HG02798 (cell line): ENCODE measurements at regions not wholly inside any gene's neighbourhood (a gene's known extent, or its start where the extent isn't known, plus 50 kb on each side); places are given as distances from the start of the nearest gene placed in this dataset.

ENCODE experiments used
- ATAC-seq: cut with Tn5 transposase; IDR thresholded peaks from one replicate; pipeline ENCODE4 v1.9.1; 2021; ENCODE audit warnings: mild to moderate bottlenecking; ENCODE audit not compliant: unreplicated experiment, poor library complexity

- no peak for ATAC-seq
These were observed 108.8 kb upstream of the ZP4 start for GRCh38 chr1:237999426-238000052.

GRCh38 chr1:237998581-237998980, 107.9 kb upstream of the ZP4 start:
- no peak for ATAC-seq

DNA sequence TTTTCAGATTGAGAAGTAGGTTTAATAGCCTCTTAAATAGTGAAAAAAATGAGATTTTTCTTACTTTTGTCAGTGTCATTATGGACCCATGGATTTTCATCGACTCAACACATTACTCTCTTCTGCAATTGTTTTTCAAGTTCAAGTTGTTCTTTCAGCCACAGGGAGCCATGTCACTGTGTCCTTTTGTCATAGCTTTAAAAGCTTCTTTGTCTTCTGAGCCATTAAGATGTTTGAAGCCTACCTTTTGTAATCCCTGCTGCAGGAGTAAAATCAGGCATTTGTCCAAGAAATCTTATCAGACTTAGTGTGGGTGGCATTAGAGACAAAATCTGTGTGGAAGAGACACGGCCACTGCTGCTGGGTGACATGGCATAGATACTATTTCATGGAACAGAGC, 92.8 kb upstream of the ZP4 start:
- no peak for ATAC-seq

- no peak for ATAC-seq
These were observed 90.5 kb upstream of the ZP4 start for GRCh38 chr1:237981223-237981622.

DNA sequence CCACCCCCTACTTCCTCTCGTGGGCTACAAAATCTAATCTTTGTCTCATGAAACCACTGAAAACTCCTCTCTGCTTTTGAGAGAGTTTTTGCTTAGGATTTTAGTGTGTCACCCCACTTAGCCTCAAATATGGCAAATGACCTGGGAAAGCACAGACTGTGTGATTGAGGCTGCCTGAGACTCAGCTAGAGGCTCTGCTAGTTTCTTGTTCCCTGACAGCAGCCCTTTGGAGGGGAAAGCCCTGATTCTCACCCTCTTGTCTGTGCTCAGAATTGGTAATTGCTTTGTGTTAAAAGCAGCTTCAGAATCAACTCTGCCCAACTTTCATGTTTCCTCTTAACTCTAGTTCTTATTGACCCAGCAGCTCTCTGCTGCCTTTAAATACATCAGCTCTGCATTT, 85.6 kb upstream of the ZP4 start:
- no peak for ATAC-seq

DNA sequence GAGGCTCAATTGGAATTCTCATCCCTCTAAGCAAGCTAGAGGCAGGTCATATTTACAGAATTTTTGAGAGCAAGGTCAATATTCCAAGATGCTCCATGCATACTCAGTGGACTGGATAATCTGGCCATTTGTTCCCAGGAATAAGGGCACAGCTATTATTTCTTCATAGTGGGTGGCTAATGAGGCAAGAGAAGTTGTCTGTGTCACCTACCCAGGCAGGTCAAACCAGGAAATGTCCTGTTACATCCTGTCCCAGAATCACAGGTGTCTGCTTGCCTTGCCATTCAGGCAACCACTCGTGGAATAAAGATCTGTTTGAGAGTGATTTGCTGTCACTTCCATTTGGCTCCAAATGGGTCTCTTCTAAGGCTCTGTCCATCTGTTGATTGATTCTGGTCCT, 85.2 kb upstream of the ZP4 start:
- ATAC-seq: no peak

- no peak for ATAC-seq
These were observed 84.7 kb upstream of the ZP4 start for GRCh38 chr1:237975376-237975775.

DNA sequence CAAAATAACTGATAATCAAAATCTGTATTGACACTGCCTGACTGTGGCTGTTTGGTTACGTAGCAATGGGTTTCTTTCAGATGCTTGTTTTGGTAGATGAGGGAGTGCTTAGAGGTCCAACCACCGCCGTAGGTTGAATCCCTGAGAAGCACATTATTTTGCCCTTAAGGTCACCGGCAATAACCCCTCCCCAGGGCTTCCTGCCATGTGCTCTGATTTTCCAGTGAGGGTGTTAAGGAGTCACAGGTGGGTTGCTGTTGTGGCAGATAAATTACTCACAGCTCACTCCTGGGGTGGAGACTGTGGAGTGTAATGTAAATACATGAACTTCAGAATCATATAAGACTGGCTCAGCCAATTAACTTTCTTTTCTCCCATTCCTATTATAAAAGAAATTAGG, 81.5 kb upstream of the ZP4 start:
- ATAC-seq: no peak

DNA sequence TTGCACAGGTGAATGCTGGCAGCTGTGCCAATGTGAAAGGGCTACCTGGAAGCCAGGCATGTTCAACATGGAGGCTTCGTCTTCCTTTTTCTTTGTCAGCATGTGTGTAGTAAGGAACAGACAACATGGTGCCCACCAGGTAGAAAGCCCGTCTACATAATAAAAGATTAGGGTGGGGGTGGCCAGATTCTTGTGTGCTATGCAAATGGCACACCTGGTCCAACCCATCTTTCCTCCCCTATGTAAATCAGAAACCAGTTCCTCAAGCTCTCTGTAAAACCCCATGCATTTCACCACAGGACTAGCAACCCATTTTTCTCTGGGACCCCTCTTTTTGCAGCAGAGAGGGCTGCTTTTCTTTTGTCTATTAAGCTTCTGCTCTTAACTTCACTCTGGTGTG, 72.3 kb upstream of the ZP4 start:
- no peak for ATAC-seq

GRCh38 chr1:237961754-237962153, 71.0 kb upstream of the ZP4 start:
- no peak for ATAC-seq

GRCh38 chr1:237959838-237960237, 69.1 kb upstream of the ZP4 start:
- no peak for ATAC-seq

DNA sequence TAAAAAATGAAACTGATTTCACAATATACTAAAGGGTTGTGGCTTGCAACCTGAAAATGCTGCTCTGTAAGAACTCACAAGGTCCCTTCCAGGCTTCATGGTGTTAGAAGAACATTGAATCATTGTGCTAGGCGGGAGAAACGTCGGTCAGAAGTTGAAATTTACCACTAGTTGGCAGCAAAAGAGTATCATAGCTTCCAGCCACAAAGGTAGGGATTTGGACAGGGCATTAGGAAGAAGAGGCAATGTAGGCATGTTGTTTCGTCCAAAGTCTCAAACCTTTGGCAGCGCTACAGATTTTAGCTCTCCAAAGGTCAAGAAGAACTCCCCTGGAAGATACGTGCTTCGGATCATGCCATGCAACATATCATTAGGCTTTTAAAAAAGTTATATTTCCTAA, 62.5 kb upstream of the ZP4 start:
- no peak for ATAC-seq
